Testis (tissue), 2 donors: ENCODE measurements at regions not wholly inside any gene's neighbourhood (a gene's known extent, or its start where the extent isn't known, plus 50 kb on each side); places are given as distances from the start of the nearest gene placed in this dataset.

Source experiments
- DNase-seq: peaks from one replicate; pipeline ENCODE4 v3.0.0-alpha.2; 2019
- H3K27ac ChIP-seq, 2 donors: fragments of 200-600 bp; sonication (generic); one replicate each; pipeline ENCODE4 v1.5.1; 2019
- H3K27me3 ChIP-seq: fragments of 200-600 bp; sonication (generic); one replicate; pipeline ENCODE4 v1.5.1; 2019
- H3K36me3 ChIP-seq: fragments of 200-600 bp; sonication (generic); one replicate; pipeline ENCODE4 v1.5.1; 2017; ENCODE audit warnings: low read depth; ENCODE audit errors: missing control alignments
- H3K4me1 ChIP-seq: fragments of 200-600 bp; sonication (generic); one replicate; pipeline ENCODE4 v1.5.1; 2019
- H3K4me3 ChIP-seq, 2 donors: fragments of 200-600 bp; sonication (generic); one replicate each; pipeline ENCODE4 v1.5.1; 2017 to 2019
- H3K9me3 ChIP-seq: fragments of 200-600 bp; sonication (generic); one replicate; pipeline ENCODE4 v1.5.1; 2017
- POLR2A ChIP-seq: fragments of 450-650 bp; IDR thresholded peaks from one replicate; pipeline ENCODE4 v1.6.1; 2017; ENCODE audit warnings: antibody characterized with exemption, mild to moderate bottlenecking, moderate library complexity
- WGBS, 2 donors: methylation state at CpG; one replicate each; pipeline ENCODE4 v1.1.5; 2018; 5-methylcytosine and 5-hydroxymethylcytosine counted together
- intact Hi-C: fragments of 100-400 bp; cut with DNase I; formaldehyde crosslinking; loops from one replicate; pipeline ENCODE4 v1.15.1; 2023; ENCODE audit warnings: low total_unique reads
- TF ChIP-seq, protein P1 (sequence below), 3 experiments: fragments of 450-650 bp in 2 of 3; fragments of 200-600 bp in 1 of 3; sonication (generic) in 1 of 3; IDR thresholded peaks; one replicate each; pipeline ENCODE4 v1.5.1; 2016 to 2019; ENCODE audit warnings: antibody characterized with exemption in 3 of 3, mild to moderate bottlenecking in 2 of 3, moderate library complexity in 1 of 3

- TF ChIP-seq POLR2A, result no peak
- TF ChIP-seq, protein P1, sequence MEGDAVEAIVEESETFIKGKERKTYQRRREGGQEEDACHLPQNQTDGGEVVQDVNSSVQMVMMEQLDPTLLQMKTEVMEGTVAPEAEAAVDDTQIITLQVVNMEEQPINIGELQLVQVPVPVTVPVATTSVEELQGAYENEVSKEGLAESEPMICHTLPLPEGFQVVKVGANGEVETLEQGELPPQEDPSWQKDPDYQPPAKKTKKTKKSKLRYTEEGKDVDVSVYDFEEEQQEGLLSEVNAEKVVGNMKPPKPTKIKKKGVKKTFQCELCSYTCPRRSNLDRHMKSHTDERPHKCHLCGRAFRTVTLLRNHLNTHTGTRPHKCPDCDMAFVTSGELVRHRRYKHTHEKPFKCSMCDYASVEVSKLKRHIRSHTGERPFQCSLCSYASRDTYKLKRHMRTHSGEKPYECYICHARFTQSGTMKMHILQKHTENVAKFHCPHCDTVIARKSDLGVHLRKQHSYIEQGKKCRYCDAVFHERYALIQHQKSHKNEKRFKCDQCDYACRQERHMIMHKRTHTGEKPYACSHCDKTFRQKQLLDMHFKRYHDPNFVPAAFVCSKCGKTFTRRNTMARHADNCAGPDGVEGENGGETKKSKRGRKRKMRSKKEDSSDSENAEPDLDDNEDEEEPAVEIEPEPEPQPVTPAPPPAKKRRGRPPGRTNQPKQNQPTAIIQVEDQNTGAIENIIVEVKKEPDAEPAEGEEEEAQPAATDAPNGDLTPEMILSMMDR (IDR thresholded peaks at IDR 0.05), result no peak
- Histone ChIP-seq H3K36me3 (no peaks in the 10 kb centered on the region), H3K4me1 (no peaks in the 10 kb centered on the region), H3K4me3 (no peak overlapping the region), H3K27ac (no peak overlapping the region), H3K27me3 (no peaks in the 10 kb centered on the region), H3K9me3 (no peaks in the 10 kb centered on the region)
- WGBS, 2 donors, result 0% methylated on average over 1 of the region's 1 CpG
- intact Hi-C loops, result no loop called here
- DNase-seq, result no peak
Observed at GRCh38 chr10:44619521-44619920, 234.6 kb upstream of the CXCL12 start.

DNA sequence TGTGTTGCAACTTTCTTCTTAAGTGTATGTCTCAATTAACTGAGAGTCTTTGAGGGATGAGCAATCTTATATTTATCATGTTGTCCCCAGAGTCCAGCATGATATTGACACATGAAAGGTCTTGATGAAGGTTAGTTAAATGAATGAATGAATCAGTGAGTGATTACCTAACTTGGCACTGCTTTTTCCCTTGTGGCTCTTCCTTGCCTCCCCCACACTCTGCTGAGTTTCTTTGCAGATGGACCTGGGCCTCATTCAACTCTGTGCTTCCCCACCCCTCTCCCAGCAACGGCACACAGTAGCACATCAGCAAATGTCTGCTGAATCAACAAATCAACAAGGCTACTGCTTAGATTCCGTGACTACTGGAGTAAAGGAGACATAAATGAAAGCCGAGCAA is 235.1 kb upstream of the CXCL12 start:
- Histone ChIP-seq H3K36me3 (no peaks in the 10 kb centered on the region), H3K4me3 (no peak overlapping the region), H3K27me3 (no peaks in the 10 kb centered on the region), H3K4me1 (no peaks in the 10 kb centered on the region), H3K27ac (no peak overlapping the region), H3K9me3 (no peaks in the 10 kb centered on the region)
- 76 to 83% methylated on average over 3 of the region's 3 CpGs for WGBS, 2 donors
- TF ChIP-seq, protein P1 (IDR thresholded peaks at IDR 0.05), result no peak
- TF ChIP-seq POLR2A, result no peak
- no peak for DNase-seq
- intact Hi-C loops, result no loop called here

DNA sequence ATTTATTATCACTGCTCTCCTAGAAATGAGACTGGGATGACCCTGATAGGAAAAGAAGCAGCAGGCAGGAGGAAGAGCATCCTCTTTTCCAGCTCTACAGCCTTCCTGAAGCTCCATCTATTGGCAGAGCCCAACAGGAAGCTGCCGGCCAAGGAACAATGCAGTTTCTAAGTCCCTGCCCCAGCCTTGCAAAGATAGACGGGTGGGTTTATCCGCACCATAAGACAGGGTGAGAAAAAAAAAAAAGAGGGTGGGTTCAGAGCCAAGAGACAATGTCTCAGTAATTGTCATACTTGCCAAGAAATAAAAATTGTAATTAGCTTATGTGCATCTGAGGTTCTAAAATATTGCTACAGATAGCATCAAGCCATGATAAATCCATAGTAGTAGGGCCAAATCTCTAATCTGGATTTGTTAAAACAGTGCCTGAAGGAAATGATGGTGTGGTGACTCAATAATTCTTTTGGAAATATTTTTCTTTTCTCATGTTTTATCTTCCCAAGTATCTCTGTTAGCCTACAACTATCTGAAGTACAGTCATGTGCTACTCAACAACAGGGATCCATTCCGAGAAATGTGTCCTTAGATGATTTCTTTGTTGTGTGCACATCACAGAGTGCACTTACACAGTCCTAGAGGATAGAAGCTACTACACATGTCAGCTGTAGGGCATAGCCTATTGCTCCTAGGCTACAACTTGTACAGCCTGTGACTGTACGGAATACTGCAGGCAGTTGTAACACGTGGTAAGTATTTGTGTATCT is 242.9 kb upstream of the CXCL12 start:
- TF ChIP-seq, protein P1 (IDR thresholded peaks at IDR 0.05), result no peak
- no peak for TF ChIP-seq POLR2A
- 83 to 85% methylated on average over 6 of the region's 6 CpGs for WGBS, 2 donors
- DNase-seq, result no peak
- Histone ChIP-seq H3K9me3 (no peaks in the 10 kb centered on the region), H3K4me3 (no peak overlapping the region), H3K4me1 (no peaks in the 10 kb centered on the region), H3K36me3 (no peaks in the 10 kb centered on the region), H3K27ac (no peak overlapping the region), H3K27me3 (no peaks in the 10 kb centered on the region)
- intact Hi-C loops, result no loop called here

- no peak for DNase-seq
- Histone ChIP-seq H3K9me3 (no peaks in the 10 kb centered on the region), H3K27me3 (no peaks in the 10 kb centered on the region), H3K36me3 (no peaks in the 10 kb centered on the region), H3K4me3 (no peak overlapping the region), H3K4me1 (no peaks in the 10 kb centered on the region), H3K27ac (no peak overlapping the region)
- TF ChIP-seq POLR2A, result no peak
- TF ChIP-seq, protein P1 (IDR thresholded peaks at IDR 0.05), result no peak
- intact Hi-C loops, result no loop called here
- WGBS, 2 donors, result 6 to 16% methylated on average over 2 of the region's 2 CpGs
Observed at GRCh38 chr10:44628921-44629320, 244.0 kb upstream of the CXCL12 start.

- Histone ChIP-seq H3K9me3 (no peaks in the 10 kb centered on the region), H3K27me3 (no peaks in the 10 kb centered on the region), H3K4me3 (no peak overlapping the region), H3K27ac (no peak overlapping the region), H3K36me3 (no peaks in the 10 kb centered on the region), H3K4me1 (no peaks in the 10 kb centered on the region)
- no peak for DNase-seq
- WGBS, 2 donors, result 95 to 100% methylated on average over 1 of the region's 1 CpG
- intact Hi-C loops, result no loop called here
- TF ChIP-seq, protein P1 (IDR thresholded peaks at IDR 0.05), result no peak
- no peak for TF ChIP-seq POLR2A
Observed at GRCh38 chr10:44635176-44635575, 250.3 kb upstream of the CXCL12 start.
